Activated naive CD4-positive, alpha-beta T cell treated with anti-CD3 and anti-CD28 coated beads, Interleukin-2, amount 10 ng/mL, durations not matched to agents 7 days and 5 days (primary cell): ENCODE measurements at regions not wholly inside any gene's neighbourhood (a gene's known extent, or its start where the extent isn't known, plus 50 kb on each side); places are given as distances from the start of the nearest gene placed in this dataset.

Experiments
- CTCF ChIA-PET: fragments of 350-600 bp; sonication (Branson Sonifier 250); formaldehyde crosslinking; loops from one replicate; lab custom pipeline; 2021; ENCODE audit warnings: antibody characterized with exemption; lab: Charles Lee
- DNase-seq: peaks from one replicate; pipeline ENCODE4 v3.0.0-alpha.2; 2020
- H3K27ac Mint-ChIP-seq: one replicate; pipeline ENCODE4 v1.8.0; 2021; ENCODE audit warnings: mild to moderate bottlenecking, moderate library complexity, mixed read lengths
- H3K27me3 Mint-ChIP-seq: one replicate; pipeline ENCODE4 v1.8.0; 2021; ENCODE audit warnings: mild to moderate bottlenecking, mixed read lengths
- H3K36me3 Mint-ChIP-seq: one replicate; pipeline ENCODE4 v1.8.0; 2021; ENCODE audit warnings: mixed read lengths
- H3K4me1 Mint-ChIP-seq: one replicate; pipeline ENCODE4 v1.8.0; 2021; ENCODE audit warnings: mixed read lengths
- H3K4me3 Mint-ChIP-seq: one replicate; pipeline ENCODE4 v1.8.0; 2021; ENCODE audit warnings: mild to moderate bottlenecking, moderate library complexity, mixed read lengths
- H3K9me3 Mint-ChIP-seq: one replicate; pipeline ENCODE4 v1.8.0; 2021; ENCODE audit warnings: mixed read lengths

GRCh38 chr7:81926-82756 is 110.2 kb upstream of the FAM20C start:
- Mint-ChIP-seq H3K27me3 (peaks cover 3% of the 10 kb centered on the region), H3K36me3 (no peaks in the 10 kb centered on the region), H3K27ac (no peak overlapping the region), H3K9me3 (no peaks in the 10 kb centered on the region), H3K4me3 (no peak overlapping the region), H3K4me1 (no peaks in the 10 kb centered on the region)
- CTCF ChIA-PET = no interaction called here
- no peak for DNase-seq

DNA sequence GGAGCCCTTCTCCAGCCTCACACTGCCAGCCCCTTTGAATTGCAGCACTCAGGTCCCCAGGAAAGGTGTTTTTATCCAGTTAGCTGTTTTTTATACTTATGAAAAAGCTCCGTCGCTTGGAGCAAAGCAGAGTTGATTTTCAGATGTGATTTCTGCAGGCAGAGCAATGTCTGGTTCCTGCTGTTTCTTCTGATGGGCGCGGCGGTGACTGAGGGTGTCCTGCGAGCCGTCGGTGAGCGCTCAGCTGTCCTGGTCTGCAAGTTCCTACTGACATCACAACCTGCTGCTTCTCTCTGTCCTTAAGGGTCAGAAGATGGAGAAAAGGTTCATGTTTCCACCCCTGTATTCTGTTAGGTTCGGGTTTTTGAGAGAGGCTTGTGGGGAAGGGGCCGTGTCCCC is 109.6 kb upstream of the FAM20C start:
- Mint-ChIP-seq H3K4me3 (no peak overlapping the region), H3K36me3 (no peaks in the 10 kb centered on the region), H3K4me1 (no peaks in the 10 kb centered on the region), H3K27ac (no peak overlapping the region), H3K9me3 (no peaks in the 10 kb centered on the region), H3K27me3 (peaks cover 3% of the 10 kb centered on the region)
- no peak for DNase-seq
- CTCF ChIA-PET = no interaction called here

DNA sequence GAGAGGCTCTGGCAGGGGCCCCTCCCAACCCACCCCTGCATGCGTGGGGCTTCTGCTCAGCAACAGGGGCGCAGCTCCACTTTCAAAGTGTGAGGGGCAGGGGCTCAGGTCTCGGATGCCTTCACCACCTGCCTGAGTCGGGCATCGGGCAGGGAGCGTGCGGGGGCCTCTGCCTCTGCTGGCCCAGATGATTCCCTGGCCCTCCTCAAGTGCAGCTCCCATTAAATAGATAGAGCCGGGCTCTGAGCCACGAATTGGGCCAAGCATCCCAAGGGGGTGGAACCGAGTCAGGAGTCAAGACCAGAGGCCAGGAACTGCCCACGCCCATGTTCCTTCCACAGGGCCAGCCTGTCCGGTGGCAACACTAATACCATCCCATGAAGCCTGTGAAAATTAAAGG is 108.9 kb upstream of the FAM20C start:
- no peaks in the 10 kb centered on the region for H3K36me3 Mint-ChIP-seq
- H3K27me3 Mint-ChIP-seq = peaks cover 3% of the 10 kb centered on the region
- H3K9me3 Mint-ChIP-seq = no peaks in the 10 kb centered on the region
- H3K4me1 Mint-ChIP-seq = no peaks in the 10 kb centered on the region
- CTCF ChIA-PET = no interaction called here
- H3K27ac Mint-ChIP-seq = no peak overlapping the region
- no peak for DNase-seq
- no peak overlapping the region for H3K4me3 Mint-ChIP-seq

DNA sequence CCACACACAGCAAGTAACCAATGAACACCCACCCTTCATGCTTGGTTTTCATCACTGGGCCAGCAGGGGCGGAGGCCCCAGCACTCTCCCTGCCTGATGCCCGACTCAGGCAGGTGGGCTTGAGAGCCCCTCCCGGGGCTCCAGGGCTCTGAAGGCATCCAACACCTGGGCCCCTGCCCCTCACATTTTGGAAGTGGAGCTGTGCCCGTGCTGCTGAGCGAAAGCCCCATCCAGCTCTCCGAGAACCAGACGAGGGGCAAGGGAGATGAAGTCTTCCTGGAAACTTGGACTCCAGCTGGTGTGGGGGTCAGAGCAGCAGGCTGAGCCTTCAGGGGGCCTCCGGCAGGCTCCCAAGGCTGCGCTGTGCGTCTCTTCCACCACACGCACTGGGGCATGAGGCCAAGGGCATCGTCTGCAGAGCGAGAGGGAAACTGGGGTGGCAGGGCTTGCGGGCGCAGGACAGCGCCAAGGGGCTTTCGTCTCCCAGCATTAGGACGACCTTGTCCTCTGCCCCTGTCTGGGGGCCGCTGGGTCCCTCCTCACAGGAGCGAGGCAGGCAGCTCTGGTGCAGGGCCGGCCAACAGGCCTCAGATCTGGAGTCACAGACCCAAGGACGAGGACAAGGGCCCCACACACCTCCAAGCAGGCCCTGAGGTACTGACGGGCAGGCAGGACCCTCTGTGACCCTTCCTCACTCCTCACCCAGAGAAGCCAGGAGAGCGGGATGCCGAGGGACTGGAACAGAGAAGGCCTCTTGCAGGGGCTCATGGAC is 108.3 kb upstream of the FAM20C start:
- Mint-ChIP-seq H3K4me1 (no peaks in the 10 kb centered on the region), H3K27me3 (peaks cover 3% of the 10 kb centered on the region), H3K27ac (no peak overlapping the region), H3K4me3 (no peak overlapping the region), H3K9me3 (no peaks in the 10 kb centered on the region), H3K36me3 (no peaks in the 10 kb centered on the region)
- DNase-seq = no peak
- CTCF ChIA-PET = no interaction called here

DNA sequence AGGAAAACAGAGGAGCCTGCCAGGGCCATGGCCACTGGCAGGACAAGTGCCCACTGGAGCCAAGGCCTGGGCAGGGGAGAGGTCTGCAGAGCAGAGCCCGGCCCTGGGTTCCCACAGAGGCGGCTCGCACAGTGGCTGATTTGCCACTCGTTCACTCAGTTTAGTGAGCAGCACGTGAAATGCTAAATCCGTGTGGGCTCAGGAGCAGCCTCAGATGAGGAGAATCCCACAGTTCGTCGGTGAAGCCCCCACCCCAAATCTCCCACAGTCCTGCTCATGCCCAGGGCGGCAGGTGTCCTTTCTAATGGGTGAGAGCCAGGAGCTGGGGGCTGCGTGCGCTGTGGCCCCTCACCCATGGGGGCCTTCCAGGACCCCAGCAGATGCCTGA is 107.7 kb upstream of the FAM20C start:
- Mint-ChIP-seq H3K27ac (no peak overlapping the region), H3K4me1 (no peaks in the 10 kb centered on the region), H3K9me3 (no peaks in the 10 kb centered on the region), H3K27me3 (peaks cover 3% of the 10 kb centered on the region), H3K36me3 (no peaks in the 10 kb centered on the region), H3K4me3 (no peak overlapping the region)
- CTCF ChIA-PET = no interaction called here
- DNase-seq = no peak

DNA sequence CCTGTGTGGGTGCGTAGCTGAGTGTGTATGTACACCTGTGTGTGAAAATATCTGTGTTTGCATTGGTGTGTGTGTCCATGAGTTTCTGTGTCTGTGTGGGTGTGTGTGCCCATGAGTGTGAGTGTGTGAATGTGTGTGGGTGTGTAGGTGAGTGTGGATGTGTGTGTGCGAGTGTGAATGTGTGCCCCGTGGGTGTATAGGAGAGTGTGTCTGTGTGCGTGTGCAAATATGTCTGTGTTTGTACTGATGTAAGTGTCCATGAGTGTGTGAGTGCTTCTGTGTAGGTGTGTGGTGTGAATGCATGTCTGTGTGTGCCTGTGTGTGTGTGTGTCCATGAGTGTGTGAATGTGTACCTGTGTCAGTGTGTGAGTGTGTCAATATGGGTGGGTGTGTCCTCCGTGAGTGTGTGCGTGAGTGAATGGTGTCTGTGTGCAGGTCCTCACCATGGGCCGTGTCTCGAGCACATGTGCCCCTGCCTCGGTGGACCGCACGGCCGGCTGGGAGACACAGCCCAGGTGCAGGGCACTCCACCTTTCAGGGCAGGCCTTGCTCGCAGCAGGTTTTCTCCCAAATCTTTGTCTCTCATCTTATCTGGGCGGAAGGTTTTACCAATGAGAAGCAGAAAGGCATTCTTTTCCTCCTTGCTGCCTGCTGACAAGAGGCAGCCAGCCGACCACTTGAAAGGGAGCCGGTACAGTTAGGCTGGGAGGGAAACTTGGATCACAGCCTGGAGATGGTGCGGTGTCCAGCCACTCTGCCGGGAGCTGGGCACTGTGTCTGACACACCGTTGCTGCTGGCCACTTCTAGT is 107.1 kb upstream of the FAM20C start:
- CTCF ChIA-PET = no interaction called here
- no peak for DNase-seq
- Mint-ChIP-seq H3K4me1 (peaks cover 3% of the 10 kb centered on the region), H3K27me3 (peaks cover 3% of the 10 kb centered on the region), H3K27ac (no peak overlapping the region), H3K9me3 (no peaks in the 10 kb centered on the region), H3K36me3 (no peaks in the 10 kb centered on the region), H3K4me3 (no peak overlapping the region)

- H3K27ac Mint-ChIP-seq = no peak overlapping the region
- DNase-seq = no peak
- CTCF ChIA-PET = no interaction called here
- H3K27me3 Mint-ChIP-seq = peaks cover 3% of the 10 kb centered on the region
- no peaks in the 10 kb centered on the region for H3K9me3 Mint-ChIP-seq
- no peaks in the 10 kb centered on the region for H3K36me3 Mint-ChIP-seq
- H3K4me3 Mint-ChIP-seq = no peak overlapping the region
- H3K4me1 Mint-ChIP-seq = peaks cover 10% of the 10 kb centered on the region
These were observed 106.4 kb upstream of the FAM20C start for GRCh38 chr7:85883-86515.

- peaks cover 10% of the 10 kb centered on the region for H3K4me1 Mint-ChIP-seq
- DNase-seq = no peak
- peaks cover 3% of the 10 kb centered on the region for H3K27me3 Mint-ChIP-seq
- H3K4me3 Mint-ChIP-seq = no peak overlapping the region
- H3K9me3 Mint-ChIP-seq = no peaks in the 10 kb centered on the region
- no peaks in the 10 kb centered on the region for H3K36me3 Mint-ChIP-seq
- CTCF ChIA-PET = no interaction called here
- H3K27ac Mint-ChIP-seq = no peak overlapping the region
These were observed 105.7 kb upstream of the FAM20C start for GRCh38 chr7:86629-87028.

- peaks cover 3% of the 10 kb centered on the region for H3K27me3 Mint-ChIP-seq
- DNase-seq = no peak
- peaks cover 10% of the 10 kb centered on the region for H3K4me1 Mint-ChIP-seq
- H3K27ac Mint-ChIP-seq = no peak overlapping the region
- CTCF ChIA-PET = no interaction called here
- H3K4me3 Mint-ChIP-seq = no peak overlapping the region
- H3K9me3 Mint-ChIP-seq = no peaks in the 10 kb centered on the region
- H3K36me3 Mint-ChIP-seq = no peaks in the 10 kb centered on the region
These were observed 105.3 kb upstream of the FAM20C start for GRCh38 chr7:87047-87446.

- H3K36me3 Mint-ChIP-seq = no peaks in the 10 kb centered on the region
- CTCF ChIA-PET = no interaction called here
- no peak overlapping the region for H3K27ac Mint-ChIP-seq
- no peak overlapping the region for H3K4me3 Mint-ChIP-seq
- H3K4me1 Mint-ChIP-seq = peaks cover 10% of the 10 kb centered on the region
- no peak for DNase-seq
- peaks cover 3% of the 10 kb centered on the region for H3K27me3 Mint-ChIP-seq
- H3K9me3 Mint-ChIP-seq = no peaks in the 10 kb centered on the region
These were observed 104.7 kb upstream of the FAM20C start for GRCh38 chr7:87671-88070.

DNA sequence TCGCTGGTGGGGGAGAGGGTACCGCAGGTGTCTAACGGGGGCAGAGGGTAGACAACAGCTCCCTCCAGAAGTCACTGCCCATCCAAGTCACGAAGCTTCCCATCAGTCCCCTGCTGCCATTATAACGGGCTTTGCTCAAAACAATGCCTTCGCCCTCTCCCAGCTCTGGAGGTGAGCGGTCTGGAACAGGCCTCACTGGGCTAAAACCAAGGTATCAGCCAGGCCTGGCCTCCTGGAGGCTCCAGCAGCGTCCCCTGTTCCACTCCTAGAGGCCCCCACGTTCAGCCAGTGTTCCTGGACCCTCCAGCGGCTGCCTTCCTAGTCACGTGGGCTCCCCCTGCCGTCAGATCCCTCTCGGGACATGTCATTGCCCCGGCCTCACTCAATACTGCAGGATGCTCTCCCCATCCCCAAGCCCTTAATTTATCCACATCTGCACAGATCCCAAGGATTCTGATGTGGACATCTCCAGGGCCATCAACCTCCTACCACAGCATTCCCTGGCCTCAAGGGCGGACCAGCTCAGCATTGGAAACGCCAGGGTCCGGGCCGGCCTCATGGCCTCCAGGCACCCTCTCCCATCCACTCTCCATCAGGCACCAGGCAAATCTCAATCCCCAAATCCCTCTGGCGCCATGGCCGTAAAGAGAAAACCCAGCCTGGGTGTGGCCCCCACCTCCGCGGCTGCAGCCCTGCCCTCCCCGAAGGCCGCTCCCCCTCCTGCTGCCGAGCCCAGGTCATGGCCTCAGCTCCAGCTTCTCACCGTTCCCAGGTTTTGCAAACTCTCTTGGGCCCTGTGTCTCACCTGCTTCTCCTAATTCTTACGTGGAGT is 104.1 kb upstream of the FAM20C start:
- H3K27me3 Mint-ChIP-seq = peaks cover 3% of the 10 kb centered on the region
- CTCF ChIA-PET = no interaction called here
- H3K27ac Mint-ChIP-seq = no peak overlapping the region
- H3K4me3 Mint-ChIP-seq = no peak overlapping the region
- H3K36me3 Mint-ChIP-seq = no peaks in the 10 kb centered on the region
- no peaks in the 10 kb centered on the region for H3K9me3 Mint-ChIP-seq
- DNase-seq = no peak
- H3K4me1 Mint-ChIP-seq = peaks cover 10% of the 10 kb centered on the region

DNA sequence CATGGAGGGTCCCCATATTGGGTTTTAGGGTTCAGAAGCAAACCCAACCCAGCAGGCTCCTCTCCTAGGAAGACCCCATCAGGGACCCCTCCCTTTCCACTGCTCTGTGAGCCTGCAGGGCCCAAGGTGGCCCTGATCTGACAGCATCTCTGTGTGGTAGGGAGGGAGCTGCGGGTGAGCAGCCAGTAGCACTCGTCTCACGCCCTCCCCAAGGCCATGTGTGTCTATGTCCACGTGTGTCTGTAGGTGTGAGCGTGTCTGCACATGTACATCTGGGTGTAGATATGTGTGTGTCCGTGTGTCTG is 103.5 kb upstream of the FAM20C start:
- H3K9me3 Mint-ChIP-seq = no peaks in the 10 kb centered on the region
- H3K27ac Mint-ChIP-seq = no peak overlapping the region
- DNase-seq = no peak
- H3K4me3 Mint-ChIP-seq = no peak overlapping the region
- H3K27me3 Mint-ChIP-seq = peaks cover 3% of the 10 kb centered on the region
- no peaks in the 10 kb centered on the region for H3K36me3 Mint-ChIP-seq
- CTCF ChIA-PET = no interaction called here
- H3K4me1 Mint-ChIP-seq = peaks cover 10% of the 10 kb centered on the region

DNA sequence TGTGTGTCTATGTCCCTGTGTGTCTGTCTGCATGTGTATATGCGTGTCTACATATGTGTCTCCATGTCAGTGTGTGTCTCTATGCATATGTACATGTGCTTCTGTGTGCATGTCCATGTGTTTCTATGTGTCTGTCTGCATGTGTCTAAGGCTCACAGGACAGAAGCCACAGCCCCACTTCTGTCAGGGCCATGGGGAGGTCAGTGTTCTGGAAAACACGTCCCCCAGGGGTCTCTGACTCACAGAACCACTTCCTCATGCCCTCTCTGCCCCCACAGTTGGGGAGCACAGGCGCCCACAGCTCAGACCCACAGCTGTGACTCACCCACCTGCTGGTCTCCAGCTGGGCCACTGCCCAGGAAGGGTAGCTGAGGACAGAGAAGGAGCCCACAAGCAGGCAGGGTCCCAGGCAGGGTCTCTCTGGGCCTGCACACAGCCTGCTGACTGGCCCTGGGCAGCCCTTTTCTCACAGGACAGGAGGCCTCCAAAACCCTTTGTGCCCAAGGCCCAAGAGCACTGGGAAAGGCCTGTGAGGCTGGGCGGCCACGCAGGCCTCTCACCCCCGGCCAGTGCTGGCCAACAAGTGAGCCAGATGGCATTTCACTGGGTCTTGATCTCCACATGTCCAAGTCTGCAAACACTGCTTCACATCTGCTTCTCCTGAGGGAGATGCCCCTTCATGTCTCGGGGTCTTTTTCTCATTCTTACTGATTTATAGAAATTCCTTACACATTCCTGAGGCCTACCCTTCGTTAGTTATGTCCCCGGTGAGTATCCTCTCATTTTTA is 102.9 kb upstream of the FAM20C start:
- Mint-ChIP-seq H3K27me3 (peaks cover 5% of the 10 kb centered on the region), H3K4me3 (no peak overlapping the region), H3K27ac (no peak overlapping the region), H3K4me1 (peaks cover 10% of the 10 kb centered on the region), H3K9me3 (no peaks in the 10 kb centered on the region), H3K36me3 (no peaks in the 10 kb centered on the region)
- no peak for DNase-seq
- CTCF ChIA-PET = no interaction called here
